ENCODE measurements at regions not wholly inside any gene's neighbourhood (a gene's known extent, or its start where the extent isn't known, plus 50 kb on each side); places are given as distances from the start of the nearest gene placed in this dataset.

DNA sequence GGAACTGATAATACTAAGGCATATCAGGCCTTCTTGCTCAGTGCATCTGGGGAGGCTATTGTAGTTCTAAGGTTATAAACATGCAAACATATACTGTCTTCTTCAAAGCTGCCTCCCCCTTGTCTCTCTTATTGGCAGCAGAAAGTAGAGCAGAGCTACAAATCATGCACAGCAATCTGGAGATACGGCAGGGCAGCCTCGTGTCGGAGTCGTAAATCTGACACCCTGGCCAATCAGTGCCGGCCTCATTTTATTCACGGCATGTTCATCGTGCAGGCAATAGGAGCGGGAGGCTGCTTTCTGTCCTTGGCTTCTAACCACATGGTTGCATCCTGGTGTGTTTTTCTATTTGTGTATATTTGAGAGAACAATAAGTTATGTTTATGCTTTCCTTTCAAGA lies 300.2 kb upstream of the CNTN6 start (continued):
- no peak for TF ChIP-seq SPI1 (IDR thresholded peaks at IDR 0.05; ENCODE audit: borderline replicate concordance, insufficient read depth, low read depth, low read length)
- TF ChIP-seq, protein P1, sequence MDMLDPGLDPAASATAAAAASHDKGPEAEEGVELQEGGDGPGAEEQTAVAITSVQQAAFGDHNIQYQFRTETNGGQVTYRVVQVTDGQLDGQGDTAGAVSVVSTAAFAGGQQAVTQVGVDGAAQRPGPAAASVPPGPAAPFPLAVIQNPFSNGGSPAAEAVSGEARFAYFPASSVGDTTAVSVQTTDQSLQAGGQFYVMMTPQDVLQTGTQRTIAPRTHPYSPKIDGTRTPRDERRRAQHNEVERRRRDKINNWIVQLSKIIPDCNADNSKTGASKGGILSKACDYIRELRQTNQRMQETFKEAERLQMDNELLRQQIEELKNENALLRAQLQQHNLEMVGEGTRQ (IDR thresholded peaks at IDR 0.05; ENCODE audit: borderline replicate concordance, low read depth, low read length), result no peak

DNA sequence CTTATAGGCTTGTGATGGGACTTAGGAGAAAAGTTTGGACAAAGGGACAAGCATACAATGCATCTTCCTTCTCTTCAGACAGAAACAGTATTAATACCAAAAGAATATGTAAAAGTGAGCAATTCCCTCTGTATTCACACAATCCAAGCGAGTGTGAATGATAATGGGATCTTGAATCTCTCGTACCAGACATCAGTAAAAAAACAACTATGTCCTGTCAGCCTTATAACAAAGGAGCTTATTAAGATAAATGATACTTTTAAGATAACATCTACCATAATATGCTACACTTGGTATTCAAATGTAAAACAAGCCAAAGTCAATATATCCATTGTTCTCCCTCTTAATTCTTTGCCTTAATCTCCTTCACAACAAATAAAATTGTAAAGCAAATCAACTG lies 288.6 kb upstream of the CNTN6 start:
- DNase-seq (ENCODE audit: low read depth, low spot score), result no peak

More for the DNA sequence above, 288.6 kb upstream of the CNTN6 start:
- Histone ChIP-seq H4K20me1 (ENCODE audit: control insufficient read depth, insufficient read depth) (no peaks in the 10 kb centered on the region), H3K79me2 (ENCODE audit: control insufficient read depth, insufficient read depth, low read length) (no peaks in the 10 kb centered on the region), H3K27ac (ENCODE audit: control insufficient read depth, insufficient read depth) (no peak overlapping the region), H3K9ac (ENCODE audit: control insufficient read depth, insufficient read depth, low read length) (no peak overlapping the region), H3K36me3 (ENCODE audit: control insufficient read depth in 2 of 2, insufficient read depth in 2 of 2, low read length in 1 of 2) (no peaks in the 10 kb centered on the region), H3K9me3 (replicated peaks; ENCODE audit: control insufficient read depth, insufficient read depth, low read length) (no peaks in the 10 kb centered on the region), H2AFZ (ENCODE audit: control insufficient read depth, low read depth, low read length) (no peak overlapping the region), H3K4me3 (no peak overlapping the region), H3K4me1 (ENCODE audit: control insufficient read depth, insufficient read depth, low read length) (no peaks in the 10 kb centered on the region), H3K4me2 (ENCODE audit: control insufficient read depth, insufficient read depth) (no peak overlapping the region), H3K27me3 (replicated peaks in 1 of 2; ENCODE audit: control insufficient read depth in 2 of 2, insufficient read depth in 2 of 2, low read length in 1 of 2) (no peaks in the 10 kb centered on the region)
- POLR2A ChIA-PET, result no interaction called here
- in situ Hi-C loops (cut with MboI), result no loop called here
- RAD21 ChIA-PET (ENCODE audit: unreplicated experiment), result no interaction called here
- 17% methylated on average over 2 of the region's 2 CpGs for WGBS (ENCODE audit: insufficient coverage, insufficient replicate concordance, low lambda C conversion rate, missing lambda C conversion rate)
- intact Hi-C loops (cut with micrococcal nuclease; ENCODE audit: unreplicated experiment), result no loop called here
- FAIRE-seq (no peak), ATAC-seq (no peak)
- no peak for TF ChIP-seq POLR2AphosphoS5 (IDR thresholded peaks at IDR 0.05; ENCODE audit: low read length)
- TF ChIP-seq ZNF207 (IDR thresholded peaks at IDR 0.05; ENCODE audit: borderline replicate concordance), result no peak
- TF ChIP-seq, protein P2, sequence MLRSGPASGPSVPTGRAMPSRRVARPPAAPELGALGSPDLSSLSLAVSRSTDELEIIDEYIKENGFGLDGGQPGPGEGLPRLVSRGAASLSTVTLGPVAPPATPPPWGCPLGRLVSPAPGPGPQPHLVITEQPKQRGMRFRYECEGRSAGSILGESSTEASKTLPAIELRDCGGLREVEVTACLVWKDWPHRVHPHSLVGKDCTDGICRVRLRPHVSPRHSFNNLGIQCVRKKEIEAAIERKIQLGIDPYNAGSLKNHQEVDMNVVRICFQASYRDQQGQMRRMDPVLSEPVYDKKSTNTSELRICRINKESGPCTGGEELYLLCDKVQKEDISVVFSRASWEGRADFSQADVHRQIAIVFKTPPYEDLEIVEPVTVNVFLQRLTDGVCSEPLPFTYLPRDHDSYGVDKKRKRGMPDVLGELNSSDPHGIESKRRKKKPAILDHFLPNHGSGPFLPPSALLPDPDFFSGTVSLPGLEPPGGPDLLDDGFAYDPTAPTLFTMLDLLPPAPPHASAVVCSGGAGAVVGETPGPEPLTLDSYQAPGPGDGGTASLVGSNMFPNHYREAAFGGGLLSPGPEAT (IDR thresholded peaks at IDR 0.05; ENCODE audit: low read depth), result no peak
- no peak for TF ChIP-seq NR2C2 (IDR thresholded peaks at IDR 0.05; ENCODE audit: borderline replicate concordance, control insufficient read depth, insufficient read length, low read depth)
- TF ChIP-seq DPF2 (IDR thresholded peaks at IDR 0.05), result no peak
- no peak for TF ChIP-seq POLR2A (IDR thresholded peaks at IDR 0.05; ENCODE audit: low read depth, low read length)
- no peak for TF ChIP-seq SPI1 (IDR thresholded peaks at IDR 0.05; ENCODE audit: borderline replicate concordance, insufficient read depth, low read depth, low read length)
- TF ChIP-seq SUPT20H (IDR thresholded peaks at IDR 0.05; ENCODE audit: borderline replicate concordance, control insufficient read depth, low read depth, low read length), result no peak
- TF ChIP-seq, protein P3, sequence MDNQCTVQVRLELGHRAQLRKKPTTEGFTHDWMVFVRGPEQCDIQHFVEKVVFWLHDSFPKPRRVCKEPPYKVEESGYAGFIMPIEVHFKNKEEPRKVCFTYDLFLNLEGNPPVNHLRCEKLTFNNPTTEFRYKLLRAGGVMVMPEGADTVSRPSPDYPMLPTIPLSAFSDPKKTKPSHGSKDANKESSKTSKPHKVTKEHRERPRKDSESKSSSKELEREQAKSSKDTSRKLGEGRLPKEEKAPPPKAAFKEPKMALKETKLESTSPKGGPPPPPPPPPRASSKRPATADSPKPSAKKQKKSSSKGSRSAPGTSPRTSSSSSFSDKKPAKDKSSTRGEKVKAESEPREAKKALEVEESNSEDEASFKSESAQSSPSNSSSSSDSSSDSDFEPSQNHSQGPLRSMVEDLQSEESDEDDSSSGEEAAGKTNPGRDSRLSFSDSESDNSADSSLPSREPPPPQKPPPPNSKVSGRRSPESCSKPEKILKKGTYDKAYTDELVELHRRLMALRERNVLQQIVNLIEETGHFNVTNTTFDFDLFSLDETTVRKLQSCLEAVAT (IDR thresholded peaks at IDR 0.05), result no peak
- TF ChIP-seq MTA3 (IDR thresholded peaks at IDR 0.05; ENCODE audit: borderline replicate concordance, low read length), result no peak
- TF ChIP-seq EED (IDR thresholded peaks at IDR 0.05; ENCODE audit: low read depth), result no peak
- no peak for TF ChIP-seq MEF2A (IDR thresholded peaks at IDR 0.05; ENCODE audit: insufficient read depth, low read depth, low read length)
- TF ChIP-seq KAT2A (conservative IDR thresholded peaks at IDR 0.05; ENCODE audit: control insufficient read depth, low read depth, low read length), result no peak
- TF ChIP-seq, protein P4, sequence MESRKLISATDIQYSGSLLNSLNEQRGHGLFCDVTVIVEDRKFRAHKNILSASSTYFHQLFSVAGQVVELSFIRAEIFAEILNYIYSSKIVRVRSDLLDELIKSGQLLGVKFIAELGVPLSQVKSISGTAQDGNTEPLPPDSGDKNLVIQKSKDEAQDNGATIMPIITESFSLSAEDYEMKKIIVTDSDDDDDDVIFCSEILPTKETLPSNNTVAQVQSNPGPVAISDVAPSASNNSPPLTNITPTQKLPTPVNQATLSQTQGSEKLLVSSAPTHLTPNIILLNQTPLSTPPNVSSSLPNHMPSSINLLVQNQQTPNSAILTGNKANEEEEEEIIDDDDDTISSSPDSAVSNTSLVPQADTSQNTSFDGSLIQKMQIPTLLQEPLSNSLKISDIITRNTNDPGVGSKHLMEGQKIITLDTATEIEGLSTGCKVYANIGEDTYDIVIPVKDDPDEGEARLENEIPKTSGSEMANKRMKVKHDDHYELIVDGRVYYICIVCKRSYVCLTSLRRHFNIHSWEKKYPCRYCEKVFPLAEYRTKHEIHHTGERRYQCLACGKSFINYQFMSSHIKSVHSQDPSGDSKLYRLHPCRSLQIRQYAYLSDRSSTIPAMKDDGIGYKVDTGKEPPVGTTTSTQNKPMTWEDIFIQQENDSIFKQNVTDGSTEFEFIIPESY (IDR thresholded peaks at IDR 0.05), result no peak
- CTCF ChIA-PET, result no interaction called here
- SMC1A ChIA-PET (ENCODE audit: uncharacterized antibody, unreplicated experiment), result no interaction called here
- BruUV-seq (replicated peaks), result no TSS peak

All from GM12878 (cell line).